IMR-90 (cell line): ENCODE measurements at regions not wholly inside any gene's neighbourhood (a gene's known extent, or its start where the extent isn't known, plus 50 kb on each side); places are given as distances from the start of the nearest gene placed in this dataset.

ENCODE experiments used
- ATAC-seq: fragments of 200-7000 bp; cut with Tn5 transposase; 2 replicates; pipeline ENCODE4 v1.9.1; 2020; ENCODE audit warnings: low read depth, mild to moderate bottlenecking, moderate library complexity
- BruUV-seq: library from RNA; stranded (reverse); fragments of 400-500 nt; replicated peaks from 2 replicates; lab custom pipeline; 2021; lab: Mats Ljungman, UMichigan
- CTCF ChIA-PET: fragments of 300-600 bp; formaldehyde crosslinking; extraction: SDS; loops from one replicate; lab custom pipeline; 2021; ENCODE audit warnings: antibody characterized with exemption; lab: Yijun Ruan, JAX
- POLR2A ChIA-PET: fragments of 300-600 bp; sonication (Branson Sonifier 250); formaldehyde crosslinking; loops from one replicate; lab custom pipeline; 2022; ENCODE audit warnings: antibody characterized with exemption; ENCODE audit not compliant: unreplicated experiment; lab: Charles Lee
- DNase-seq: peaks from one replicate; pipeline ENCODE4 v3.0.0; 2013
- H2AFZ ChIP-seq: replicated peaks from 2 replicates; pipeline ENCODE3; 2013; ENCODE audit warnings: low read length, mild to moderate bottlenecking; ENCODE audit not compliant: poor library complexity
- H2AK5ac ChIP-seq: 2 replicates; pipeline ENCODE4 v1.6.1; 2013; ENCODE audit warnings: low read depth, low read length, inconsistent platforms
- H2AK9ac ChIP-seq: replicated peaks from 2 replicates; pipeline ENCODE3; 2013; ENCODE audit warnings: mild to moderate bottlenecking, low read depth, low read length, moderate library complexity; ENCODE audit not compliant: poor library complexity
- H2BK120ac ChIP-seq: 2 replicates; pipeline ENCODE4 v1.6.1; 2013; ENCODE audit warnings: low read depth, low read length, inconsistent platforms
- H2BK15ac ChIP-seq: 3 replicates; pipeline ENCODE4 v1.6.1; 2013; ENCODE audit warnings: low read depth, low read length, inconsistent platforms
- H2BK20ac ChIP-seq: 2 replicates; pipeline ENCODE4 v1.6.1; 2013; ENCODE audit warnings: low read depth, mild to moderate bottlenecking, inconsistent platforms, low read length, moderate library complexity
- H2BK5ac ChIP-seq: 2 replicates; pipeline ENCODE4 v1.6.1; 2013; ENCODE audit warnings: mild to moderate bottlenecking, low read depth, low read length, inconsistent platforms; ENCODE audit not compliant: poor library complexity, severe bottlenecking
- H3K14ac ChIP-seq: replicated peaks from 2 replicates; pipeline ENCODE4 v1.6.1; 2013; ENCODE audit warnings: low read depth, low read length, inconsistent platforms
- H3K18ac ChIP-seq: 2 replicates; pipeline ENCODE4 v1.6.1; 2013; ENCODE audit warnings: low read depth, low read length, control low read depth
- H3K23ac ChIP-seq: 2 replicates; pipeline ENCODE4 v1.6.1; 2013; ENCODE audit warnings: low read depth, low read length, inconsistent platforms
- H3K27ac ChIP-seq: 2 replicates; pipeline ENCODE4 v1.5.1; 2013; ENCODE audit warnings: mild to moderate bottlenecking, control low read depth, low read length; ENCODE audit not compliant: insufficient read depth
- H3K27me3 ChIP-seq: 2 replicates; pipeline ENCODE4 v1.6.1; 2013; ENCODE audit warnings: low read length; ENCODE audit not compliant: control insufficient read depth, insufficient read depth
- H3K36me3 ChIP-seq: 2 replicates; pipeline ENCODE4 v1.6.1; 2013; ENCODE audit warnings: low read length, mixed read lengths; ENCODE audit not compliant: control insufficient read depth, insufficient read depth
- H3K4ac ChIP-seq: 2 replicates; pipeline ENCODE4 v1.6.1; 2013; ENCODE audit warnings: low read depth, low read length, inconsistent platforms
- H3K4me1 ChIP-seq: 2 replicates; pipeline ENCODE4 v1.6.1; 2013; ENCODE audit warnings: low read length, mixed read lengths; ENCODE audit not compliant: control insufficient read depth, insufficient read depth
- H3K4me2 ChIP-seq: 2 replicates; pipeline ENCODE4 v1.6.1; 2013; ENCODE audit warnings: low read depth, mild to moderate bottlenecking, control low read depth, low read length, moderate library complexity
- H3K4me3 ChIP-seq: 2 replicates; pipeline ENCODE4 v1.5.1; 2013; ENCODE audit warnings: low read depth, mild to moderate bottlenecking, control low read depth, low read length, moderate library complexity; ENCODE audit not compliant: insufficient read depth
- H3K56ac ChIP-seq: 2 replicates; pipeline ENCODE4 v1.6.1; 2013; ENCODE audit warnings: low read length, inconsistent platforms; ENCODE audit not compliant: insufficient read depth; ENCODE audit errors: extremely low read depth
- H3K79me1 ChIP-seq, 2 experiments: 2 replicates each; pipeline ENCODE4 v1.6.1; 2013; ENCODE audit warnings: low read length in 2 of 2, inconsistent platforms in 1 of 2, low read depth in 1 of 2
- H3K9ac ChIP-seq: 2 replicates; pipeline ENCODE4 v1.6.1; 2013; ENCODE audit warnings: low read depth, low read length, control low read depth
- H3K9me1 ChIP-seq: 2 replicates; pipeline ENCODE4 v1.6.1; 2013; ENCODE audit warnings: low read length, inconsistent platforms; ENCODE audit not compliant: insufficient read depth
- H3K9me3 ChIP-seq: 2 replicates; pipeline ENCODE4 v1.6.1; 2013; ENCODE audit warnings: low read length; ENCODE audit not compliant: control insufficient read depth, insufficient read depth
- H4K20me1 ChIP-seq: 2 replicates; pipeline ENCODE4 v1.6.1; 2013; ENCODE audit warnings: low read length, inconsistent platforms; ENCODE audit not compliant: insufficient read depth
- H4K5ac ChIP-seq: 2 replicates; pipeline ENCODE4 v1.6.1; 2013; ENCODE audit warnings: mild to moderate bottlenecking, low read depth, low read length, control low read depth
- H4K8ac ChIP-seq, 2 experiments: 2 replicates each; pipeline ENCODE4 v1.6.1; 2013; ENCODE audit warnings: low read depth in 2 of 2, low read length in 2 of 2, control low read depth in 1 of 2, inconsistent platforms in 1 of 2
- H4K91ac ChIP-seq: 2 replicates; pipeline ENCODE4 v1.6.1; 2013; ENCODE audit warnings: low read depth, low read length, inconsistent platforms; ENCODE audit not compliant: insufficient read depth
- CHD1 ChIP-seq: IDR thresholded peaks from 2 replicates; pipeline ENCODE4 v1.6.1; 2012; ENCODE audit warnings: low read depth, low read length, improper control_type of control experiment
- ELK1 ChIP-seq: fragments of 150-350 bp; IDR thresholded peaks from 2 replicates; pipeline ENCODE4 v1.6.1; 2016; ENCODE audit warnings: low read depth, mild to moderate bottlenecking, low read length, moderate library complexity, borderline replicate concordance
- MAFK ChIP-seq: IDR thresholded peaks from 2 replicates; pipeline ENCODE4 v1.6.1; 2012; ENCODE audit warnings: low read depth, low read length, improper control_type of control experiment
- NFE2L2 ChIP-seq: fragments of 150-350 bp; IDR thresholded peaks from 2 replicates; pipeline ENCODE4 v1.6.1; 2016; ENCODE audit warnings: low read depth, mild to moderate bottlenecking, low read length
- POLR2A ChIP-seq: IDR thresholded peaks from 2 replicates; pipeline ENCODE4 v1.6.1; 2012; ENCODE audit warnings: mild to moderate bottlenecking, low read depth, low read length
- RAD21 ChIP-seq: IDR thresholded peaks from 2 replicates; pipeline ENCODE4 v1.6.1; 2012; ENCODE audit warnings: low read length, improper control_type of control experiment
- RFX5 ChIP-seq: IDR thresholded peaks from 2 replicates; pipeline ENCODE4 v1.8.0; 2012; ENCODE audit warnings: low read depth, mild to moderate bottlenecking, low read length, moderate library complexity
- SMC3 ChIP-seq: fragments of 150-350 bp; IDR thresholded peaks from 2 replicates; pipeline ENCODE4 v1.6.1; 2016; ENCODE audit warnings: low read depth, mild to moderate bottlenecking, antibody characterized with exemption, low read length, moderate library complexity
- WGBS, 2 experiments: methylation state at CpG; one replicate each; pipeline versions ENCODE4 v1.1.5 to v1.1.7; 2013; ENCODE audit warnings: missing lambda C conversion rate in 2 of 2; ENCODE audit not compliant: insufficient read length in 1 of 2; ENCODE audit errors: extremely low coverage in 2 of 2; 5-methylcytosine and 5-hydroxymethylcytosine counted together
- dilution Hi-C: fragments of 300-500 bp; cut with HindIII; formaldehyde crosslinking; loops from one replicate; pipeline ENCODE4 v1.14.3; 2018; ENCODE audit warnings: low sequenced_read_pairs; ENCODE audit not compliant: unreplicated experiment
- in situ Hi-C: fragments of 300-500 bp; cut with MboI; formaldehyde crosslinking; loops from 3 replicates; pipeline ENCODE4 v1.14.3; 2019; ENCODE audit warnings: low sequenced_read_pairs, inconsistent platforms, mixed read lengths
- intact Hi-C: fragments of 100-400 bp; cut with micrococcal nuclease; formaldehyde crosslinking; loops from 2 replicates; pipeline ENCODE4 v1.10.0; 2022
- TF ChIP-seq, protein P1 (sequence below): conservative IDR thresholded peaks from 2 replicates; pipeline ENCODE4 v1.5.1; 2012; ENCODE audit warnings: mild to moderate bottlenecking, low read depth, low read length, improper control_type of control experiment

- Histone ChIP-seq H3K56ac (no peak overlapping the region), H2AK5ac (0 out of 2 replicates have a peak overlapping the region, but pooled peaks have one; percentile 0), H3K9me3 (no peaks in the 10 kb centered on the region), H3K9me1 (no peaks in the 10 kb centered on the region), H3K79me1 (no peaks in the 10 kb centered on the region), H3K4me2 (no peak overlapping the region), H3K23ac (no peak overlapping the region), H2BK5ac (no peak overlapping the region), H2BK20ac (0 out of 2 replicates have a peak overlapping the region, but pooled peaks have one; percentile 0), H2BK120ac (no peak overlapping the region), H2AFZ (no peak overlapping the region), H3K4me3 (no peak overlapping the region), H3K4ac (no peak overlapping the region; the same call in 1 of the 2 replicates), H4K91ac (no peak overlapping the region), H4K8ac (no peak overlapping the region), H3K4me1 (peaks cover 10% of the 10 kb centered on the region), H3K27me3 (no peaks in the 10 kb centered on the region), H2AK9ac (no peak overlapping the region), H4K20me1 (no peaks in the 10 kb centered on the region), H2BK15ac (no peak overlapping the region), H3K36me3 (no peaks in the 10 kb centered on the region), H4K5ac (no peak overlapping the region), H3K27ac (no peak overlapping the region), H3K9ac (no peak overlapping the region), H3K14ac (no peak overlapping the region), H3K18ac (no peak overlapping the region)
- ATAC-seq (no peak), DNase-seq (no peak)
- WGBS, 2 experiments = 82% methylated on average over 5 of the region's 8 CpGs; no CpG with 5 or more reads in 1 of the 2 experiments
- TF ChIP-seq MAFK (no peak), POLR2A (no peak), NFE2L2 (no peak), RAD21 (no peak), RFX5 (no peak), SMC3 (no peak), ELK1 (no peak), CHD1 (no peak)
- TF ChIP-seq, protein P1, sequence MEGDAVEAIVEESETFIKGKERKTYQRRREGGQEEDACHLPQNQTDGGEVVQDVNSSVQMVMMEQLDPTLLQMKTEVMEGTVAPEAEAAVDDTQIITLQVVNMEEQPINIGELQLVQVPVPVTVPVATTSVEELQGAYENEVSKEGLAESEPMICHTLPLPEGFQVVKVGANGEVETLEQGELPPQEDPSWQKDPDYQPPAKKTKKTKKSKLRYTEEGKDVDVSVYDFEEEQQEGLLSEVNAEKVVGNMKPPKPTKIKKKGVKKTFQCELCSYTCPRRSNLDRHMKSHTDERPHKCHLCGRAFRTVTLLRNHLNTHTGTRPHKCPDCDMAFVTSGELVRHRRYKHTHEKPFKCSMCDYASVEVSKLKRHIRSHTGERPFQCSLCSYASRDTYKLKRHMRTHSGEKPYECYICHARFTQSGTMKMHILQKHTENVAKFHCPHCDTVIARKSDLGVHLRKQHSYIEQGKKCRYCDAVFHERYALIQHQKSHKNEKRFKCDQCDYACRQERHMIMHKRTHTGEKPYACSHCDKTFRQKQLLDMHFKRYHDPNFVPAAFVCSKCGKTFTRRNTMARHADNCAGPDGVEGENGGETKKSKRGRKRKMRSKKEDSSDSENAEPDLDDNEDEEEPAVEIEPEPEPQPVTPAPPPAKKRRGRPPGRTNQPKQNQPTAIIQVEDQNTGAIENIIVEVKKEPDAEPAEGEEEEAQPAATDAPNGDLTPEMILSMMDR = no peak
- BruUV-seq = no TSS peak
- intact Hi-C loops = loop anchor here (5.0 kb wide), 1 partner anchor 57 kb away; no protein-coding TSS in a partner anchor
- ChIA-PET CTCF (no interaction called here), POLR2A (interaction anchor here (0.6 kb wide), 1 partner anchor 82 kb away, joined by 4 read pairs; no protein-coding TSS in a partner anchor)
- dilution Hi-C loops = no loop called here
- in situ Hi-C loops = no loop called here
Observed at GRCh38 chr9:91483835-91484234, 60.2 kb upstream of the NFIL3 start.
